ENCODE measurements at regions not wholly inside any gene's neighbourhood (a gene's known extent, or its start where the extent isn't known, plus 50 kb on each side); places are given as distances from the start of the nearest gene placed in this dataset.

DNA sequence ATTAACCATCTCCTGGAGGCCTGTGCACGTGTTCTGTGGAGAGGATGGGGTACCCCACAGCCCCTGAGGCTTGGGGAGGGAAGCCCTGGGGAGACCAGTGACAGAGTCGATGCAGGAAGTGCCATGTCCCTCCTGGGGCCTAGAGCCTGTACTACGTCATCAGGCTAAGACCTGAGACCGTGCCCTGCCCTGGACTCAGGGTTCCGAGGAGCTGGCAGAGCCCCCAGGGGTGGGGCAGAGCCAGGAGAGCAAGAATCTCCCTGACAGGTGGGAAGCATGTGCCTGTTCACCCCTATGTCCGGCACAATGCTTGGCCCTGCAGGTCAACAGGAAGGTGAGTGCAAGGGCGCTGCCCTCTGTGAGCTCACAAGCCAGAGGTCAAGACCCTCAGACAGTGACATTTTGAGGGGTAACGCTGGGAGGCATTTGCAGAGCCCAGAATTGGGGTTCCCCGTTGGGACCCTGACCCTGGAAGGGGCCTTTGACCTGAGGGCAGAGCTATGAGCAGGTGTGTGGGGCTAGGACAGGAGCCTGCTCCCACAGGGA is 781.6 kb downstream of the BRD1 start:
- DNase-seq (ENCODE audit: low read depth), result no peak

- DNase-seq (ENCODE audit: low read depth), result no peak
Measured at GRCh38 chr22:49045276-49045675, 782.4 kb downstream of the BRD1 start.

- DNase-seq (ENCODE audit: low read depth), result no peak
Measured at GRCh38 chr22:49044776-49045175, 782.9 kb downstream of the BRD1 start.

DNA sequence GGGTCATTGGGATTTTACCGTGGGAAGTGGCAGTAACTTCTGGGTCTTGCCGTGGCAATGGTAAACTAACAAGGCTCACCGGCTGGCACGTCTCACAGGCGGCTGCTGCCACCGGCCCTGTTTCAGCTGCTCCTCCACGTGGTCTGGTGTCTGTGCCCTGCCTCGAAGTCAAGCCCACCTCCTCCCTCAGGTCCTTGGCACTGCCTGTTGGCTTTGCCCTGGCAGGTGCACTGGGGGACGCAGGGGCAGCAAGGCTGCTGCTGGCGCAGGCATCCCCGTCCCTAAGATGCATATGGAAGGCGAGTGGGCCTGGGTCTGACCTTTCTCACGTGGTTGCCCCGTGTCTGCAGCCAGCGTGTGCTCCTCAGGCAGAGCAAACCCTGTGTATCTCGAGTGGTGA is 783.6 kb downstream of the BRD1 start:
- DNase-seq (ENCODE audit: low read depth), result no peak

GRCh38 chr22:49042877-49043859 is 784.5 kb downstream of the BRD1 start:
- DNase-seq (ENCODE audit: low read depth), result no peak

GRCh38 chr22:49042066-49042465 is 785.6 kb downstream of the BRD1 start:
- DNase-seq (ENCODE audit: low read depth), result no peak

DNA sequence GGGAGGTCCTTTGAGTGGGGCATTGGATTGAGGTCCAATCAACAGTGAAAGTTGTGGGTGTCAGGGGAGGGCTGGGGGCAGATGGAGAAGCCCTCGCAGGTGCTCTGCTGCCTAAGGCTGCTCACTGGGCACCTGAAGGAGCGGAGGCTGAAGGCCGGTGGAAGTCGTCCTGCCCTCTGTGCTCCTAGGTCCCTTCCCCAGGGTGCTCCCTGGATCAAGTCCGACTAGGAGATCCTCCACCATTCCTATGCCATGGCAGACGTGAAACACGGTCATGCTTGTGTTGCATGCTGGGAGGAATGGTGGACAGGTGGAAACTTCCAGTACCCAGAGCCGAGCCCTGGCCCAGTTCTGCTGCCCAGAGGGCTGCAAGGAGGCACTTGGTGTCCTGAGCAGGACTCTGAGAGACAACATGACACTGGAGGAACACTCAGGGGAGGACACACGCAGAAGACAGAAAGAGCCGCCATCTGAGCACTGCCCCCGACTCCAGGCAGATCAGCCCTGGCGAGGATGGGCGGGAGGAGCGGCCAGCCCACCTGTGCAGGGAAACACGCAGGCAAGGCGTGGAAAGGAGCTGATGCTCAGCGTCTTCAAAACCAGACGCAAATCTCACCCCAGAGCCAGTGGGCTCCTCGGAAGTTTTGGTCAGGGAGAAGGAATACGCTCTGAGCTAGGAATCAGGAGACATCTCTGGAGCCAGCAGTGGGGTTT is 786.8 kb downstream of the BRD1 start:
- no peak for DNase-seq (ENCODE audit: low read depth)

GRCh38 chr22:49040111-49040510 is 787.6 kb downstream of the BRD1 start:
- DNase-seq (ENCODE audit: low read depth), result no peak

GRCh38 chr22:49039625-49040024 is 788.0 kb downstream of the BRD1 start:
- no peak for DNase-seq (ENCODE audit: low read depth)

DNA sequence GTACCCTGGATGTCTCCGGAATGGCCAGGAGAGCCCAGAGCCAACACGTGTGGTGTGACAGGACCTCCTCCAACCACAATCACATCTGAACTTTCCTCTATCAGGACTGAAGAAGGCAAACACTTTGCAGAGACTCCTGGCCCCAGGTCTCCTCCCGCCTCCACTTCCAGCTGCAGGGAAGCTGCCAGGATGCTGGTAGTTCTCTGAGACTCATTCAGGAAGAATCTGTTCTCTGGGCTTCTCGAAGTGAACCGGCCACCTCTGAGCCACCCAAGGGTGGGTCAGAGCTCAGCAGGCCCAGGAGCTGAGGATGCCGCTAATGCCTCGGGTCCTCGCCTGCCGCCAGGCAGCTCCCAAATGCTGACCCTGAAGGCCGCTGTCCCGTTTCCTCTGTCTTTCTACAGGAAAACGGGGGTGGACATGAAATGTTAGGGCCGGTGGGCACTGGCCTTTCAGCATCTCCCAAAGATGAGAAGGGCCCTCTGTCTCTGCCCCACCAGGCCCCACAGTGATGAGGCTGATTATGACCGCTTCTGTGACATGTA is 789.9 kb downstream of the BRD1 start:
- no peak for DNase-seq (ENCODE audit: low read depth)

DNA sequence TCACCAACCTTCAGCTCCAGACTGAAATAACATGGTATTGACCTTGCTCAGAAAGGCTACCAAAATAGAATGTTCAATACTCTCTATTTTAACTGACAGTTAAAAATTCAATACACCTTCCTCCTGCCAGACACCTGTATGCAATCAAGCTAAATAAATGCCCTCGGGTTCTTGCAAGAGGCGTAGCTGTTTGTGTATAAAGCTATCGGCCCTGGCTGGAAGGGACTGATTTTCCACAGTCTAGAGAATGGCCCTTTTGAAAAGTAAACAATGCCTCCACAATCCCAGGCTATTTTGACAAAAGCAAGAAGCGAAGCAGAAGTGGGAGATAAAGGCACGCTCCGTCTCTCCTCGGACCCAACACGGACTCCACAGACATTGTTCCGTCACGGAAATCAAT is 791.2 kb downstream of the BRD1 start:
- no peak for DNase-seq (ENCODE audit: low read depth)

DNA sequence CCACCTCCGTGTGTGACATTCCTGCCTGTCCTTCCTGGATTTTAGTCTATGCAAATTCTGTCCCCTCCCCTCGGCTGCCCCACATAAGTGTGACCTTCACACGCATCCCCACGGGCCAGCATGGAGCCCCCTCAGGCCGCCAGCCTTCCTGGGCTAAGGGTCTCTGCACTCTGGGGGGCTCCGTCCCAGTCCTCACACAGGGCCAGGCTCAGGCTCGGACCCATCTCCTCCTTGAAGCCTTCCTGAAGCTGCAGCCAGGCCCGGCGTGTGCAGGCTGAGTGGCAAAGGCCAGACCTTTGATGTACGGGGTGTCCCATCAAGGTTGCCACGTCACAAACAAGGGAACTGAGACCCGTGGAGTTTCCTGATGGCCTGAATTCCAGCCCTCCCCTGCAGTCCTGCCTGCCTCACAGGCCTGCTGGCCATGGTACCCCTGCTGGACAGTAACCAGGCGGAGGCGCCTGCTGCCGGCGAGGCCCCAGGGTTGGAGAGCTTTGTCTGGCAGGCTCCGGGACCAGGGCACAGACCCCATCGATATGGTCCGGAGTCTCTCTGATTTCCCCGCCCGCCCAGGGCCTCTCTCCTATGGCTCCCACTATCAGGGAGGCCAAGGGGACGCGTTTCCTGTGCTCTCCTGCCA is 791.7 kb downstream of the BRD1 start:
- DNase-seq (ENCODE audit: low read depth), result no peak

- no peak for DNase-seq (ENCODE audit: low read depth)
Measured at GRCh38 chr22:49034836-49035817, 792.5 kb downstream of the BRD1 start.

- no peak for DNase-seq (ENCODE audit: low read depth)
Measured at GRCh38 chr22:49033616-49034015, 794.1 kb downstream of the BRD1 start.

- no peak for DNase-seq (ENCODE audit: low read depth)
Measured at GRCh38 chr22:49032821-49033220, 794.9 kb downstream of the BRD1 start.

DNA sequence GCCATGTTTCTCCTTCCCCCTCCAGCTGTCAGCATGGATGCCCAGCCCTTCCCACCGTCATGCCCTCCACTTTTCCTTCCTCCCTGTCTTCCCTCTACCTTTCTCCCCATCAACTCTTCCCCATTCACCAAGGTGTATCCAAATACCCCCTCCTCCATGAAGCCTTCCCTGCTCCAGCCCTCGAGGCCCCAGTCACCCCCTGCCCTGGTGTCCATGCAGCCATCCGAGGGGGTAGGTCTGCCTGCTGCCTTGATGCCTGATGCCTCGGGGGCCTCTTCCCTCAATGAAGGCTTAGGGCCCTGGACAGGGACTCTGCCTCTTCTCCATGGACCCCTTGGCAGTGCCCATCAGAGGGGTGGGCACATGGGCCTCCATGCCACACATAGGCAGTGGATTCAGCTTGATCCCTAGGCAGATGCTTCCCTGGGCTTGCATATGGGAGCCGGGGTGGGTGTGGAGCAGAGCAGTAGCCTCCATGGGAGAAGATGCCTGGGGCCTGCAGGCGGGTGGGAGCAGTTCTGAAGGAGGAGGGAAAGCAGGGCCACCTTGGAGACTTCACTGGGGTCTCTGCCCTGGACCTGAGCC is 795.8 kb downstream of the BRD1 start:
- no peak for DNase-seq (ENCODE audit: low read depth)

DNA sequence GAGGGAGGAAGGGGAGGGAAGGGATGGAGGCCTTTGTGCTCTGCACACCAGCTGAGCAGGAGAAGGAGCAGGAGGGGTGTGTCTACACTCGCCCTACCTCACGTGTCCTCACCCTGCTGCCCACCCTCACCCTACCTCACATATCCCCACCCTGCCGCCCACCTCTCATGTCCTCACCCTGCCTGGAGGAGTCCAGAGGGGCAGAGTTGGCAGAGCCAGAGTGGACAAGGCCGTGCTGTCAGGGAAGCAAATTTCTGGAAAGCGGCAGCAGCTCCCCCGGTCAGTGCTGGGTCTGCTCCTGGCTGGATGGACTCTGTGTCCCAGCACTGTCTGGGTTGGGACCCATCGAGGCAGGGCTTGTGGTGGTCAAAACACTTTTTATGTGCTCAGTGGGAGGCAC is 799.6 kb downstream of the BRD1 start:
- DNase-seq (ENCODE audit: low read depth), result no peak

DNA sequence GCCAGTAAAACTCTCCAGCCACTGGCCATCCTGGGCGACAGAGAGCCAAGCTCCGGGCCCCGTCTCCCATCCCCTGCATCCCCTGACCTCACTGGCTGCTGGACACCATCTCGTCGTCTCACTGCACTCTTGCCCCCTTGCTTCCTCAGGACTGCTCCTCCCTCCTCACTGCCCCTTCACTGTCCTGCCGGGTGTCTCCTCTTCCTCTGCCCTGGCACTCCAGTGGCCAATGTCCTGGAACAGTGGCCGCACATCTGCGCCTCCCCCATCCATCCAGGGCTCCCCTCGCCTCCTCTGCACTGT is 800.4 kb downstream of the BRD1 start:
- DNase-seq (ENCODE audit: low read depth), result no peak

DNA sequence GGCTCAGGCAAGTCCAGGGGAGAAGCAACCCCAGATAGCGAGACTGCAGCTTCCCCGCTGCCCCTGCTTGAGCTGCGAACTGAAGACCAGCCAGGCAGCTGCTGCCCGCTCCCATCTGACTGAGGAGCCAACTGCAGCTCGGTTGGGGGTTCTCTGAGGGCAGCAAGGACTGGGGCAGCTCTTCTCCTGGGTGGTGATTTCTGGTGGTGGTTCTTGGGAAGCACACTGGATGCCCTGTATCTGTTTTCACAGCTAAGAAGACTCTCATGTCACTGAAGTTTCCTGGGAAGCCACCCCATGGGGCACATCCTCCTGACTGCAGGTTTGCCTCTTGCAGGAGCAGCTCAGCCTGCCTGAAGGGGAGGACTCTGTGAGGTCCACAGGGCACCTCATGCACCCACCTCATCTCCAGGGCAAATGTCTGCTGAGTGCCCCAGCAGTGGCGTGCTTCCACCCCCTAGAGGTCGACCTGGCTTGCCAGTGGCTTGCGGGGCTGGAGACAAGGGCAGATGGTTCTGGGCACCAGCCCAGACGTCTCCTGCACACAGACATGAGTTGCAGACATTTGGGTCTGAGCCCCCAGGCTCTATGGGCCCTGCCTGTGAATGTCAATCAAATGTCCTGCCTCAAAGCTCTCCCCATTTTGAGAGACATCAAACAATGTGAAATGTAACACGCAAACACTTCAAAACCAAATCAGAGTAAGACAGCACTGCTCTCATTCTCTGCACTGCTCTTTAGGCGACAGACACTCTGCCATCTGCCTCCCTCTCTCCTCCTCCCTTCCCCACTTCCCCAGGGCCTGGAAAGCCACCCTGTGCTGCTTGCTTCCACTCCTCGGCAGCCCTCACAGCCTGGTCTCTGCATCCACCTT is 800.9 kb downstream of the BRD1 start:
- no peak for DNase-seq (ENCODE audit: low read depth)

Measured in activated T-helper 1 cell treated with Interleukin-2 at 50 U/mL for 16 hours (primary cell).